ENCODE measurements at regions not wholly inside any gene's neighbourhood (a gene's known extent, or its start where the extent isn't known, plus 50 kb on each side); places are given as distances from the start of the nearest gene placed in this dataset.

GRCh38 chr15:46041905-46042304 is 407.1 kb downstream of the SQOR start:
- DNase-seq (ENCODE audit: low read depth, low spot score), result no peak
- Histone ChIP-seq H3K4me1 (ENCODE audit: control insufficient read depth, insufficient read depth, low read length) (no peaks in the 10 kb centered on the region), H3K27me3 (ENCODE audit: control insufficient read depth, insufficient read depth, low read length) (no peaks in the 10 kb centered on the region), H3K36me3 (ENCODE audit: control insufficient read depth, insufficient read depth, low read length) (no peaks in the 10 kb centered on the region), H3K27ac (ENCODE audit: low read length) (no peak overlapping the region), H3K4me3 (ENCODE audit: low read depth in 2 of 2, low read length in 2 of 2) (no peak overlapping the region), H3K9me3 (ENCODE audit: control insufficient read depth, insufficient read depth, low read depth, low read length) (no peaks in the 10 kb centered on the region)
- ChIA-PET POLR2A (no interaction called here), CTCF (no interaction called here)
- intact Hi-C loops (cut with micrococcal nuclease; ENCODE audit: unreplicated experiment) (no loop called here), in situ Hi-C loops (cut with HindIII; ENCODE audit: low pct_unique_long_range_greater_than_20kb, low sequenced_read_pairs) (no loop called here)
- no peak for TF ChIP-seq REST (IDR thresholded peaks at IDR 0.05; ENCODE audit: insufficient read depth in 1 of 2, low read depth in 2 of 2, low read length in 1 of 2)
- TF ChIP-seq TCF7L2 (IDR thresholded peaks at IDR 0.05; ENCODE audit: low read depth, low read length), result no peak
- TF ChIP-seq SIN3A (IDR thresholded peaks at IDR 0.05; ENCODE audit: borderline replicate concordance, insufficient read depth, low read depth, low read length), result no peak
- no peak for TF ChIP-seq CTCF (IDR thresholded peaks at IDR 0.05)
- TF ChIP-seq POLR2AphosphoS5 (IDR thresholded peaks at IDR 0.05; ENCODE audit: low read depth, low read length), result no peak
- no TSS peak for BruUV-seq (replicated peaks)
- no peak for ATAC-seq

GRCh38 chr15:46059921-46060594 is 425.2 kb downstream of the SQOR start:
- Histone ChIP-seq H3K27ac (ENCODE audit: low read length) (no peak overlapping the region), H3K4me1 (ENCODE audit: control insufficient read depth, insufficient read depth, low read length) (no peaks in the 10 kb centered on the region), H3K4me3 (ENCODE audit: low read depth in 2 of 2, low read length in 2 of 2) (no peak overlapping the region), H3K9me3 (ENCODE audit: control insufficient read depth, insufficient read depth, low read depth, low read length) (no peaks in the 10 kb centered on the region), H3K36me3 (ENCODE audit: control insufficient read depth, insufficient read depth, low read length) (no peaks in the 10 kb centered on the region), H3K27me3 (ENCODE audit: control insufficient read depth, insufficient read depth, low read length) (no peaks in the 10 kb centered on the region)
- ChIA-PET CTCF (no interaction called here), POLR2A (no interaction called here)
- intact Hi-C loops (cut with micrococcal nuclease; ENCODE audit: unreplicated experiment), result no loop called here
- DNase-seq (ENCODE audit: low read depth, low spot score) (no peak), ATAC-seq (no peak)
- no peak for TF ChIP-seq POLR2AphosphoS5 (IDR thresholded peaks at IDR 0.05; ENCODE audit: low read depth, low read length)
- no peak for TF ChIP-seq CTCF (IDR thresholded peaks at IDR 0.05)
- TF ChIP-seq TCF7L2 (IDR thresholded peaks at IDR 0.05; ENCODE audit: low read depth, low read length), result no peak
- TF ChIP-seq SIN3A (IDR thresholded peaks at IDR 0.05; ENCODE audit: borderline replicate concordance, insufficient read depth, low read depth, low read length), result no peak
- TF ChIP-seq REST (IDR thresholded peaks at IDR 0.05; ENCODE audit: insufficient read depth in 1 of 2, low read depth in 2 of 2, low read length in 1 of 2), result no peak
- in situ Hi-C loops (cut with HindIII; ENCODE audit: low pct_unique_long_range_greater_than_20kb, low sequenced_read_pairs), result no loop called here
- no TSS peak for BruUV-seq (replicated peaks)
